Endothelial cell (in vitro differentiated cells): ENCODE measurements at regions not wholly inside any gene's neighbourhood (a gene's known extent, or its start where the extent isn't known, plus 50 kb on each side); places are given as distances from the start of the nearest gene placed in this dataset.

Experiments used
- DNase-seq: peaks from one replicate; pipeline ENCODE4 v3.0.0; 2021; ENCODE audit warnings: low spot score
- H3K27ac Mint-ChIP-seq: one replicate; pipeline ENCODE4 v1.8.0; 2021; ENCODE audit warnings: mixed read lengths, inconsistent platforms; ENCODE audit not compliant: unreplicated experiment
- H3K27me3 Mint-ChIP-seq: one replicate; pipeline ENCODE4 v1.8.0; 2021; ENCODE audit warnings: mild to moderate bottlenecking, moderate library complexity, mixed read lengths, inconsistent platforms; ENCODE audit not compliant: unreplicated experiment
- H3K36me3 Mint-ChIP-seq: one replicate; pipeline ENCODE4 v1.8.0; 2021; ENCODE audit warnings: mild to moderate bottlenecking, low read depth, mixed read lengths, inconsistent platforms; ENCODE audit not compliant: unreplicated experiment
- H3K4me1 Mint-ChIP-seq: one replicate; pipeline ENCODE4 v1.8.0; 2021; ENCODE audit warnings: mild to moderate bottlenecking, mixed read lengths, inconsistent platforms; ENCODE audit not compliant: unreplicated experiment
- H3K4me3 Mint-ChIP-seq: one replicate; pipeline ENCODE4 v1.8.0; 2021; ENCODE audit warnings: mild to moderate bottlenecking, mixed read lengths, inconsistent platforms; ENCODE audit not compliant: unreplicated experiment
- H3K9me3 Mint-ChIP-seq: one replicate; pipeline ENCODE4 v1.8.0; 2021; ENCODE audit warnings: mixed read lengths, inconsistent platforms; ENCODE audit not compliant: unreplicated experiment
- CTCF ChIP-seq: fragments of 200-600 bp; sonication (generic); IDR thresholded peaks from one replicate; pipeline ENCODE4 v1.5.0; 2021; ENCODE audit warnings: antibody characterized with exemption; ENCODE audit not compliant: unreplicated experiment

GRCh38 chr6:63504777-63505384 lies 67.4 kb upstream of the LOC128125822 start:
- DNase-seq, result no peak
- Mint-ChIP-seq H3K27me3 (peaks cover 2% of the 10 kb centered on the region), H3K4me1 (no peaks in the 10 kb centered on the region), H3K4me3 (no peak overlapping the region), H3K27ac (no peak overlapping the region), H3K36me3 (no peaks in the 10 kb centered on the region), H3K9me3 (no peaks in the 10 kb centered on the region)
- TF ChIP-seq CTCF, result no peak

- no peaks in the 10 kb centered on the region for H3K4me1 Mint-ChIP-seq
- TF ChIP-seq CTCF, result no peak
- no peak overlapping the region for H3K27ac Mint-ChIP-seq
- peaks cover 2% of the 10 kb centered on the region for H3K27me3 Mint-ChIP-seq
- DNase-seq, result no peak
- H3K4me3 Mint-ChIP-seq, result no peak overlapping the region
- H3K9me3 Mint-ChIP-seq, result no peaks in the 10 kb centered on the region
- H3K36me3 Mint-ChIP-seq, result no peaks in the 10 kb centered on the region
Measured at GRCh38 chr6:63507096-63507495, 65.2 kb upstream of the LOC128125822 start.

- Mint-ChIP-seq H3K36me3 (no peaks in the 10 kb centered on the region), H3K27ac (no peak overlapping the region), H3K9me3 (no peaks in the 10 kb centered on the region), H3K4me3 (no peak overlapping the region), H3K4me1 (no peaks in the 10 kb centered on the region), H3K27me3 (peaks cover 2% of the 10 kb centered on the region)
- no peak for TF ChIP-seq CTCF
- no peak for DNase-seq
Measured at GRCh38 chr6:63509652-63510352, 62.5 kb upstream of the LOC128125822 start.

GRCh38 chr6:63510353-63510686 lies 62.0 kb upstream of the LOC128125822 start:
- no peak for DNase-seq
- no peak overlapping the region for H3K4me3 Mint-ChIP-seq
- H3K27ac Mint-ChIP-seq, result no peak overlapping the region
- H3K9me3 Mint-ChIP-seq, result no peaks in the 10 kb centered on the region
- H3K27me3 Mint-ChIP-seq, result no peaks in the 10 kb centered on the region
- no peak for TF ChIP-seq CTCF
- H3K4me1 Mint-ChIP-seq, result no peaks in the 10 kb centered on the region
- no peaks in the 10 kb centered on the region for H3K36me3 Mint-ChIP-seq

GRCh38 chr6:63510849-63511248 lies 61.4 kb upstream of the LOC128125822 start:
- no peak for TF ChIP-seq CTCF
- no peaks in the 10 kb centered on the region for H3K27me3 Mint-ChIP-seq
- no peak overlapping the region for H3K27ac Mint-ChIP-seq
- H3K36me3 Mint-ChIP-seq, result no peaks in the 10 kb centered on the region
- no peak for DNase-seq
- no peaks in the 10 kb centered on the region for H3K4me1 Mint-ChIP-seq
- no peak overlapping the region for H3K4me3 Mint-ChIP-seq
- H3K9me3 Mint-ChIP-seq, result no peaks in the 10 kb centered on the region
